OCI-LY1 (cell line): ENCODE measurements at regions not wholly inside any gene's neighbourhood (a gene's known extent, or its start where the extent isn't known, plus 50 kb on each side); places are given as distances from the start of the nearest gene placed in this dataset.

Source experiments
- H2AFZ ChIP-seq: fragments of 200-600 bp; sonication (generic), shearing (Covaris generic); 2 replicates; pipeline ENCODE4 v1.6.0; 2014; ENCODE audit warnings: antibody characterized with exemption, mild to moderate bottlenecking, low read length
- H3F3A ChIP-seq: fragments of 200-600 bp; sonication (generic), shearing (Covaris generic); 2 replicates; pipeline ENCODE4 v1.6.0; 2014; ENCODE audit warnings: mild to moderate bottlenecking, antibody characterized with exemption, low read length, moderate library complexity; ENCODE audit not compliant: insufficient read depth
- H3K27ac ChIP-seq: fragments of 200-600 bp; sonication (generic); 2 replicates; pipeline ENCODE4 v1.5.1; 2014; ENCODE audit warnings: low read length, mixed run types, mild to moderate bottlenecking, low read depth; ENCODE audit not compliant: poor library complexity, severe bottlenecking
- H3K27me3 ChIP-seq: fragments of 200-600 bp; sonication (generic); 2 replicates; pipeline ENCODE4 v1.6.0; 2014; ENCODE audit warnings: antibody characterized with exemption, mild to moderate bottlenecking, low read length, moderate library complexity; ENCODE audit not compliant: insufficient read depth
- H3K36me3 ChIP-seq: fragments of 200-600 bp; sonication (generic); 2 replicates; pipeline ENCODE4 v1.6.1; 2014; ENCODE audit warnings: mild to moderate bottlenecking, antibody characterized with exemption, low read length, moderate library complexity, mixed read lengths; ENCODE audit not compliant: insufficient read depth
- H3K4me1 ChIP-seq: fragments of 200-600 bp; sonication (generic); 2 replicates; pipeline ENCODE4 v1.5.1; 2014; ENCODE audit warnings: mild to moderate bottlenecking, low read length, moderate library complexity; ENCODE audit not compliant: insufficient read depth, severe bottlenecking
- H3K4me2 ChIP-seq: fragments of 200-600 bp; sonication (generic), shearing (Covaris generic); 2 replicates; pipeline ENCODE4 v1.6.1; 2014; ENCODE audit warnings: low read length
- H3K4me3 ChIP-seq: fragments of 200-600 bp; sonication (generic); 2 replicates; pipeline ENCODE4 v1.5.1; 2014; ENCODE audit warnings: low read length, low read depth, mild to moderate bottlenecking, mixed read lengths; ENCODE audit not compliant: poor library complexity, severe bottlenecking
- H3K79me2 ChIP-seq: fragments of 200-600 bp; shearing (Covaris generic); 2 replicates; pipeline ENCODE4 v1.6.1; 2016; ENCODE audit warnings: mixed run types, low read length, mixed read lengths; ENCODE audit not compliant: insufficient read depth
- H3K9ac ChIP-seq: fragments of 200-600 bp; sonication (generic), shearing (Covaris generic); 2 replicates; pipeline ENCODE4 v1.6.1; 2014; ENCODE audit warnings: mild to moderate bottlenecking, low read length, mixed read lengths
- H3K9me2 ChIP-seq: fragments of 200-600 bp; sonication (generic), shearing (Covaris generic); 2 replicates; pipeline ENCODE4 v1.6.1; 2014; ENCODE audit warnings: low read depth, mild to moderate bottlenecking, low read length, mixed read lengths
- H3K9me3 ChIP-seq: fragments of 200-600 bp; shearing (Covaris generic); 2 replicates; pipeline ENCODE4 v1.6.1; 2014; ENCODE audit warnings: low read length, mixed read lengths
- H4K20me1 ChIP-seq: fragments of 200-600 bp; sonication (generic), shearing (Covaris generic); 2 replicates; pipeline ENCODE4 v1.6.0; 2016; ENCODE audit warnings: mild to moderate bottlenecking, low read length; ENCODE audit not compliant: insufficient read depth
- CTCF ChIP-seq: fragments of 200-600 bp; sonication (generic), shearing (Covaris generic); IDR thresholded peaks from 2 replicates; pipeline ENCODE4 v1.5.1; 2017; ENCODE audit warnings: mild to moderate bottlenecking, antibody characterized with exemption, low read length, moderate library complexity, mixed read lengths
- EZH2 ChIP-seq: fragments of 200-600 bp; sonication (generic), shearing (Covaris generic); IDR thresholded peaks from 2 replicates; pipeline ENCODE4 v1.8.0; 2017; ENCODE audit warnings: borderline replicate concordance, mixed run types, mild to moderate bottlenecking, antibody characterized with exemption, low read length, moderate library complexity, mixed read lengths

DNA sequence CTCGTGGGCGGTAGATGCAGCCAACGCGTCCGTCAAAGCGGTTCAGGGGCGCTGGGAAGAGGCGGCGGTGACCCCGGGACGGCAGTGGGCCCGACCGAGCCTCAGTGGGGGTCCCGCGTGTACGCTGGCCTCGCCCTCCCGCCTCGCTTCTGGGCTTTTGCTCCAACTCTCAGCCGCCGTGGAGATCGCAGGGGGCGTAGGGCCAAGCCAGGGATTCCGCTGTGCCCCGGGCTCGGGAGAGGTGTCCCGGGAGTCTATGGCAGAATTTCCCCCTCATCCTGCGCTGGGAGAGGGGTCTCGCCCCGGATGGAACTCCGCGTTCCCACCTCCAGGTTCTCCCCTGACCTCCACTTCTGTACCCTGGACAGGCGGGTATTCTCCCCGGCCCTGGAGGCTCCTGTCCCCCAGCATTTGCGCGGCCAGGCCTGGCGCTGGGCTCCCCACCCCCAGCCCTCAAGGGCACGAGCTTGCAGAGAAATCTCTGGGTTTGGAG is 131.9 kb downstream of the MRPL36 start:
- no peak overlapping the region for H3K27ac ChIP-seq
- no peaks in the 10 kb centered on the region for H3K79me2 ChIP-seq
- H3K9me2 ChIP-seq, result no peaks in the 10 kb centered on the region
- no peak overlapping the region for H3K4me2 ChIP-seq
- H3K4me3 ChIP-seq, result no peak overlapping the region
- no peaks in the 10 kb centered on the region for H3K36me3 ChIP-seq
- H3K27me3 ChIP-seq, result no peaks in the 10 kb centered on the region; the same call in 1 of the 2 replicates
- H3F3A ChIP-seq, result no peaks in the 10 kb centered on the region
- H2AFZ ChIP-seq, result no peak overlapping the region
- no peak for TF ChIP-seq EZH2
- no peak for TF ChIP-seq CTCF
- H3K9ac ChIP-seq, result no peak overlapping the region
- no peaks in the 10 kb centered on the region for H3K9me3 ChIP-seq
- no peaks in the 10 kb centered on the region for H4K20me1 ChIP-seq
- no peaks in the 10 kb centered on the region for H3K4me1 ChIP-seq

- no peak overlapping the region for H3K4me2 ChIP-seq
- H3K27ac ChIP-seq, result no peak overlapping the region
- H3K9me2 ChIP-seq, result no peaks in the 10 kb centered on the region
- no peaks in the 10 kb centered on the region for H3K36me3 ChIP-seq
- no peak overlapping the region for H2AFZ ChIP-seq
- no peak overlapping the region for H3K9ac ChIP-seq
- no peaks in the 10 kb centered on the region for H4K20me1 ChIP-seq
- H3F3A ChIP-seq, result no peaks in the 10 kb centered on the region
- no peaks in the 10 kb centered on the region; the same call in 1 of the 2 replicates for H3K27me3 ChIP-seq
- H3K79me2 ChIP-seq, result no peaks in the 10 kb centered on the region
- H3K4me3 ChIP-seq, result no peak overlapping the region
- H3K9me3 ChIP-seq, result no peaks in the 10 kb centered on the region
- TF ChIP-seq CTCF (no peak; the same call in 1 of the 2 replicates), EZH2 (no peak)
- H3K4me1 ChIP-seq, result no peaks in the 10 kb centered on the region
Observed at GRCh38 chr5:1666812-1667588, 132.6 kb downstream of the MRPL36 start.

DNA sequence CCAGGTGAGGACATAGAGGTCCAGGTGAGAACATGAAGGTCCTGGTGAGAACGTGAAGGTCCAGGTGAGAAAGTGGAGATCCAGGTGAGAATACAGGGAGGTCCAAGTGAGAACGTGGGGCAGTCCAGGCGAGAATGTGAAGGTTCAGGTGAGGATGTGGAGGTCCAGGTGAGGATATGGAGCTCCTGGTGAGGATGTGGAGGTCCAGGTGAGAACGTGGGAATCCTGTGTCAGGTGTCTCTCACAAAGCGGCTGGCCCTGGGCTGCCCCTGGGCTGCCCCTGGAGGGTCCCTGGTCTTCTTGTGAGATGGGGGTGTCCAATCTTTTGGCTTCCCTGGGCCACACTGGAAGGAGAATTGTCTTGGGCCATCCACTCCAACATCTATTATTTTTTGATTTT is 133.4 kb downstream of the MRPL36 start:
- H3K36me3 ChIP-seq, result no peaks in the 10 kb centered on the region
- TF ChIP-seq EZH2 (no peak), CTCF (no peak)
- H3K9me2 ChIP-seq, result no peaks in the 10 kb centered on the region
- no peak overlapping the region for H2AFZ ChIP-seq
- no peak overlapping the region for H3K4me2 ChIP-seq
- no peak overlapping the region for H3K27ac ChIP-seq
- H3K79me2 ChIP-seq, result no peaks in the 10 kb centered on the region
- no peak overlapping the region for H3K4me3 ChIP-seq
- no peaks in the 10 kb centered on the region; the same call in 1 of the 2 replicates for H3K27me3 ChIP-seq
- no peaks in the 10 kb centered on the region for H4K20me1 ChIP-seq
- H3K4me1 ChIP-seq, result no peaks in the 10 kb centered on the region
- no peaks in the 10 kb centered on the region for H3F3A ChIP-seq
- H3K9me3 ChIP-seq, result no peaks in the 10 kb centered on the region
- H3K9ac ChIP-seq, result no peak overlapping the region
